PC-9 (cell line): ENCODE measurements at regions not wholly inside any gene's neighbourhood (a gene's known extent, or its start where the extent isn't known, plus 50 kb on each side); places are given as distances from the start of the nearest gene placed in this dataset.

Experiments used
- BruUV-seq: library from RNA; stranded (reverse); fragments of 400-500 nt; replicated peaks from 2 replicates; lab custom pipeline; 2021; lab: Mats Ljungman, UMichigan
- CTCF ChIA-PET: fragments of 300-600 bp; sonication (Branson Sonifier 250); formaldehyde crosslinking; loops from one replicate; lab custom pipeline; 2022; ENCODE audit warnings: antibody characterized with exemption; lab: Charles Lee
- POLR2A ChIA-PET: fragments of 300-600 bp; sonication (Branson Sonifier 250); formaldehyde crosslinking; loops from one replicate; lab custom pipeline; 2022; ENCODE audit warnings: antibody characterized with exemption; ENCODE audit not compliant: unreplicated experiment; lab: Charles Lee
- DNase-seq, 2 experiments: peaks; one replicate each; pipeline versions ENCODE4 v3.0.0 to v3.0.0-alpha.2; 2015 to 2022; ENCODE audit warnings: mixed read lengths in 1 of 2
- H2AFZ ChIP-seq: fragments of 200-600 bp; sonication (generic); 2 replicates; pipeline ENCODE4 v1.8.1; 2017; ENCODE audit warnings: antibody characterized with exemption
- H3F3A ChIP-seq: fragments of 200-600 bp; sonication (generic); 2 replicates; pipeline ENCODE4 v1.8.1; 2017; ENCODE audit warnings: antibody characterized with exemption, mild to moderate bottlenecking, low read depth; ENCODE audit not compliant: insufficient read depth
- H3K27ac ChIP-seq: fragments of 200-600 bp; sonication (generic); 2 replicates; pipeline ENCODE4 v1.6.1; 2016; ENCODE audit warnings: mixed run types
- H3K27me3 ChIP-seq: fragments of 200-600 bp; sonication (generic); 2 replicates; pipeline ENCODE4 v1.6.1; 2016; ENCODE audit warnings: low read depth, mixed run types; ENCODE audit not compliant: insufficient read depth
- H3K36me3 ChIP-seq: fragments of 200-600 bp; sonication (generic); 2 replicates; pipeline ENCODE4 v1.6.1; 2016; ENCODE audit warnings: low read depth, mixed run types
- H3K4me1 ChIP-seq: fragments of 200-600 bp; sonication (generic); replicated peaks from 2 replicates; pipeline ENCODE4 v1.6.1; 2016; ENCODE audit warnings: mixed run types; ENCODE audit not compliant: insufficient read depth
- H3K4me2 ChIP-seq: fragments of 200-600 bp; sonication (generic); 2 replicates; pipeline ENCODE4 v1.6.1; 2017; ENCODE audit warnings: mixed run types
- H3K4me3 ChIP-seq: fragments of 200-600 bp; sonication (generic); 2 replicates; pipeline ENCODE4 v1.6.1; 2016; ENCODE audit warnings: mixed run types
- H3K79me2 ChIP-seq: fragments of 200-600 bp; sonication (generic); 2 replicates; pipeline ENCODE4 v1.6.1; 2017; ENCODE audit warnings: low read depth, mixed run types
- H3K9me2 ChIP-seq: fragments of 200-600 bp; sonication (generic); 2 replicates; pipeline ENCODE4 v1.8.1; 2017; ENCODE audit warnings: mild to moderate bottlenecking; ENCODE audit not compliant: insufficient read depth
- H3K9me3 ChIP-seq: fragments of 200-600 bp; sonication (generic); 2 replicates; pipeline ENCODE4 v1.8.1; 2016; ENCODE audit warnings: low read depth; ENCODE audit not compliant: insufficient read depth
- H4K20me1 ChIP-seq: fragments of 200-600 bp; sonication (generic); 2 replicates; pipeline ENCODE4 v1.8.1; 2017; ENCODE audit not compliant: insufficient read depth
- CTCF ChIP-seq: fragments of 200-600 bp; sonication (generic); conservative IDR thresholded peaks from 2 replicates; pipeline ENCODE4 v1.6.1; 2017; ENCODE audit warnings: mixed run types, antibody characterized with exemption, mild to moderate bottlenecking, moderate library complexity
- EZH2 ChIP-seq: fragments of 200-600 bp; sonication (generic); IDR thresholded peaks from 2 replicates; pipeline ENCODE4 v1.8.0; 2017; ENCODE audit warnings: antibody characterized with exemption, low read depth
- intact Hi-C: fragments of 100-400 bp; cut with micrococcal nuclease; formaldehyde crosslinking; loops from one replicate; pipeline ENCODE4 v1.10.0; 2022; ENCODE audit not compliant: unreplicated experiment

DNA sequence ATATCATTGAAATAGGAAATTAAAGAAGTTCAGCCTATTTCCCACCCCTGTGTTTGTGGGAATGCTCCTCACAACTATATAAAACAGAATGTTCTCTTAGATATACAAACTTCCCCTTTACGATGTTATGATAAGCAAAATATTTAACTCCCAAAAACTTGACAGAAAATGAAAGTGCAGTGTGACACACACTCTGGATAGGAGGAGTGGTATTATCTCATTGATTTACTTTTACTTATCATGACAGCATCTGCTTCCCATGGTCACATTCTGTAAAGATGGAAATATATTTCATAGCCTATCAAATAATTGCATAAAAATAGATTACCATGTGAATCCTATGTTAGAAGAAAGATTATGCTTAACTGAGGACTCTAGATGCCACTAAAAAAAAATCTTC lies 96.6 kb upstream of the STK17B start:
- no peaks in the 10 kb centered on the region for H3K79me2 ChIP-seq
- CTCF ChIA-PET, result no interaction called here
- intact Hi-C loops, result loop anchor here (1.0 kb wide), 1 partner anchor 24 kb away; no protein-coding TSS in a partner anchor

DNA sequence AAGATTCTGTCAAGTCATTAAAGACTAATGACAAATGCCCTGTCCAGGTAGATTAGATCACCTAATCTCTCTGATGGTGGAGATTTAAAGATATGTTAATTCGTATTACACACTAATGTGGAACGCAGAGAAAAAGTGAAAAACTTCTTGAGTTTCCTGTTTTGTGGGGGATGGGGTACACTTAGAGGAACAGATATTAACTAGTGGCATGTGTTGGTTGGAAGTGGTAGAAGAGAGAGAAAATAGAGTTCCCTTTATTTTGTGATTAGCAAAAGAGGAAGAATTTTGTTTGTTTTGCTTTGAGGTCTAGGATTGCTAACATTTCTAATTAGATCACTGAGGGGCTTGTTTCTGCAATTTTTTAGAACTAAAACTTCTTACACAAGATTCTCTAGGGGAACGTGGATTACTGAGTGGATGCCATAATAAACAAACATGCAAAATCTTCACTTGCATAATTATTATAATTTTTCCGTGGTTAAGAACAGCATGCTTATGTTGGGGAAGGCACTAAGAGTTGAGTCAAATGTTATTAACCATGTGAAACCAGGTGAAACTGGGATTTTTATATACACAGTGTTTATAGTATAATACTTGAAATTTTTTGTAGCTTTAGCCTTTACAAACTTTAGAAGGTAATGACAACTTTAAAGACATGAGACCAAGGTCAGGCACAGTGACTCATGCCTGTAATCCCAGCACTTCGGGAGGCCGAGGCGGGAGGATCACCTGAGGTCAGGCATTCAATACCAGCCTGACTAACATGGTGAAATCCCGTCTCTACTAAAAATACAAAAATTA lies 97.4 kb upstream of the STK17B start:
- Histone ChIP-seq H3K27me3 (no peaks in the 10 kb centered on the region), H3K36me3 (no peaks in the 10 kb centered on the region), H3K9me3 (no peaks in the 10 kb centered on the region), H3K27ac (peak overlapping the region; percentile 86), H3K9me2 (no peaks in the 10 kb centered on the region), H4K20me1 (no peaks in the 10 kb centered on the region), H3F3A (peaks cover 11% of the 10 kb centered on the region; the same call in 1 of the 2 replicates), H3K4me3 (no peak overlapping the region), H2AFZ (peak overlapping the region; percentile 45; the same call in 1 of the 2 replicates), H3K4me2 (peak overlapping the region; percentile 50), H3K4me1 (peaks cover 34% of the 10 kb centered on the region), H3K79me2 (no peaks in the 10 kb centered on the region)
- peak in 1 of 2 experiments; percentile 79 for DNase-seq
- ChIA-PET POLR2A (interaction anchor here (0.8 kb wide), 1 partner anchor 731 kb away, joined by 3 read pairs; no protein-coding TSS in a partner anchor), CTCF (no interaction called here)
- TF ChIP-seq CTCF (no peak), EZH2 (no peak)
- intact Hi-C loops, result loop anchor here (1.0 kb wide), 1 partner anchor 24 kb away; no protein-coding TSS in a partner anchor
- BruUV-seq, result no TSS peak

More for the DNA sequence above, 96.6 kb upstream of the STK17B start:
- Histone ChIP-seq H3K36me3 (no peaks in the 10 kb centered on the region), H3K27ac (peak overlapping the region; percentile 86), H3K9me3 (no peaks in the 10 kb centered on the region), H3K9me2 (no peaks in the 10 kb centered on the region), H3K4me3 (no peak overlapping the region), H3K4me2 (peak overlapping the region; percentile 50), H3F3A (peaks cover 11% of the 10 kb centered on the region; the same call in 1 of the 2 replicates), H4K20me1 (no peaks in the 10 kb centered on the region), H3K27me3 (no peaks in the 10 kb centered on the region), H2AFZ (0 out of 2 replicates have a peak overlapping the region, but pooled peaks have one; percentile 45), H3K4me1 (peaks cover 34% of the 10 kb centered on the region)
- TF ChIP-seq CTCF (no peak), EZH2 (no peak)
- POLR2A ChIA-PET, result interaction anchor here (0.8 kb wide), 1 partner anchor 730 kb away, joined by 3 read pairs; no protein-coding TSS in a partner anchor
- no TSS peak for BruUV-seq
- DNase-seq, result no peak

DNA sequence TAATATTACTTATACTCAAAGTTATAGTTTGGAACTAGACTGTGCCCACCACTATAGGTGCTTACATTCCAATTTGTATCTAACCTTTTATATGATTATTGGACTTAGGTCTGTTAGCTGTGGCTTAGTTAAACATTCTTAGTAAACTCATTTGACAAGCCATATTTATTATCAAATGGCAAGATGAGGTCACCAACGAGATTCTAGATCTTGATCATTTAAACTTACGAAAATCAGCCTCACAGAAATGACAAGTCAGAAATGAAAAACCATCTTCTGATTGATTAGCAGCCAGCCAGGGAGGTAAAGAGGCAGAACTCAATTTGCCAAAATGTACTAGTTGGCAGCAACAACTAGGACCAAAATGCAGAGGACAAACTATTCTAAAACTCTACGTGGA lies 100.4 kb upstream of the STK17B start:
- Histone ChIP-seq H3K4me2 (no peak overlapping the region), H3F3A (peaks cover 11% of the 10 kb centered on the region; the same call in 1 of the 2 replicates), H2AFZ (no peak overlapping the region), H3K4me1 (peaks cover 43% of the 10 kb centered on the region), H3K9me2 (no peaks in the 10 kb centered on the region), H3K9me3 (no peaks in the 10 kb centered on the region), H3K79me2 (no peaks in the 10 kb centered on the region), H3K36me3 (no peaks in the 10 kb centered on the region), H3K4me3 (no peak overlapping the region), H4K20me1 (no peaks in the 10 kb centered on the region), H3K27ac (no peak overlapping the region), H3K27me3 (no peaks in the 10 kb centered on the region)
- no TSS peak for BruUV-seq
- ChIA-PET CTCF (no interaction called here), POLR2A (no interaction called here)
- no peak for TF ChIP-seq EZH2
- TF ChIP-seq CTCF, result no peak
- intact Hi-C loops, result no loop called here
- DNase-seq, result no peak
